CD4-positive, alpha-beta T cell treated with Interleukin-4 for 4 hours (primary cell): ENCODE measurements at regions not wholly inside any gene's neighbourhood (a gene's known extent, or its start where the extent isn't known, plus 50 kb on each side); places are given as distances from the start of the nearest gene placed in this dataset.
"Not testable (repeated sequence)": the region's sequence is repeated elsewhere in the genome, so short reads cannot be mapped to it uniquely, and the experiment has no call there.

ENCODE experiments used
- DNase-seq: peaks from one replicate; pipeline ENCODE4 v3.0.0-alpha.2; 2020

GRCh38 chrX:137195296-137195695, 161.5 kb upstream of the GPR101 start:
- no peak for DNase-seq

GRCh38 chrX:137194164-137194563, 160.4 kb upstream of the GPR101 start:
- peak; percentile 6 for DNase-seq

DNA sequence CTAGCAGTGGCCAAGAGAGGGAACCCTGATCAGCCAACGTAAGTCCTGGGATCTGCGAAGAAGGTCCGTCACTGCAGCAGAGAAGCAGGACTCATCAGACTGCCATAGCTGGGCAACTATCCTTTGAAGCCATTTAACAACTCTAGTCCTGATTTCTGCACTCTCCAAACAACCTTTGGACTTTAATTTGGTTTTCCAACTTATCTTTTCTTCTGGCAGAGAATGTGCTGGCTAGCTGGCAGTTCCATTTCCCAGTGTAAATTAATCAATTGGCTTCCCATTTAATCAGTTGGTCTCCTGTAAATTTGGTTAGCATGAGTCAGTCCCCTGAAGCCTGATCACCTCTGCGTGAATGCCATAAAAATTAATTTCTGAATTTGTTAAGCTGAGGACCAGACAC, 153.7 kb upstream of the GPR101 start:
- no peak for DNase-seq

- no peak for DNase-seq
Observed at GRCh38 chrX:137178392-137178791, 144.6 kb upstream of the GPR101 start.

DNA sequence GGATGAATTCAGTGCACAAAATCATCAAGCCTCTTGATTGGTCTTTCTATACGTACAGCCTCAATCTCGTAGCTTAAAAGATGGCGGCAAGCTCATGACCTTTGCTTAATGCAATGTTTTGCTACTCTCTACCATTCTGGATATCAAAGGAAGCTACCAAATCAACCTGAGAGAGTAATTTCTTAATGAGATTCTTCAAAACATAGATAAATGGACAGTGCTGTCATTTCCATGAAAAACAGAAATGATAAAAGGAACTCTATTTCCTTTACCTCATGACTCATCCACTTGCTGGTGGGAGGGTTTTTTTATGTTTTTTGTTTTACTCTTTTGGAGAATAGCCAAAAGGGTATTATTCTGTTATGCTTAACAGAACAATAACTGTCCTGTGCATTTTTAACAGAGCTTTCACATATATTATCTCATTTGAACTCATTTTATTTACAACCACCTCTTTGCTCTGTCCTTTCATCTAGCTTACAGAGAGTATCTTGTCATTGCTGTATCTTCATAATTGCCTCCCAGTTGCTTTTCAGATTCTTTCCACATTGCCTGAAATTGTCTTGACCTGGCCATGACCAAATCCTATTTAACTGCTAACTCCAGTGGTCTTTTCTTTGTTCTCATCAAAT, 138.6 kb upstream of the GPR101 start:
- no peak for DNase-seq

DNA sequence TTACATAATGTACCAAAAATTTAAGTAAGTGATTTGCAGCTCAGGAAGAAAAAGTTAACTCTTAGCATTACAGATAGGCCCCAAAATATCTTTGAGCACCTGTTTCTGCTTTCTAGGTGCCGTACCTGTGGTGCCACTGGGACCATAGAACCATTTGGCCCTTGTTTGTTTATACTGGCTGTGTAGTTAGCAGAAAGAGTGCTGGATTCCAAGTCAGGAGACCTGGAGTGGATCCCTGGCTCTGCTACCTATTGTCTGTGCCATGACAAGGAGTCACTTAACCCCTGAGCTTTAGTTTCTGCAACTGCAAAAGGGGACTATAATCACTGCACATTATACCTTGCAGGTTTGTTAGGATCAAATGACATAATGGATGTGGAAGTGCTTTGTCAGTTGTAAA, 137.8 kb upstream of the GPR101 start:
- DNase-seq = no peak

GRCh38 chrX:137166591-137166990, 132.8 kb upstream of the GPR101 start:
- no peak for DNase-seq

- no peak for DNase-seq
Observed at GRCh38 chrX:137164329-137164728, 130.5 kb upstream of the GPR101 start.

DNA sequence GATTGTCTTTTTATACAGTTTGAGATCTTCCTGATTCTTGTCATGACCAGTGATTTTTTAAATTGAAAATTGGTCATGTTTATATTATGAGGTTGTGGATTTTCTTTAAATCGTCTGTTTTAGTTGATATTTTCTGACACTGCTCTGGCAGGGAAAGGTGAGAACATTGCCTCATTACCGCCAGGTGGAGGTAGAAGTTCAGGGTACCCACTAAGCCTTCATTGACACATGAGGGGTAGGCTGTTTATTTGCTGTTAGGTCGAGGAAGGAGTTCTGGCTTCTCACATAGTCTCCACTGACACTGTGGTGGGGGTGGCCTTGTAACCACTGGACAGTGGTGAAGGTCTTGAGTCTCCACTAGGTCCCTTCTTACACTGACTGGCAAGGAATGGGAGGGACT, 117.6 kb upstream of the GPR101 start:
- DNase-seq = no peak

- DNase-seq = no peak
Observed at GRCh38 chrX:137143864-137144263, 110.1 kb upstream of the GPR101 start.

GRCh38 chrX:137122651-137123050, 88.9 kb upstream of the GPR101 start:
- not testable (repeated sequence) for DNase-seq

DNA sequence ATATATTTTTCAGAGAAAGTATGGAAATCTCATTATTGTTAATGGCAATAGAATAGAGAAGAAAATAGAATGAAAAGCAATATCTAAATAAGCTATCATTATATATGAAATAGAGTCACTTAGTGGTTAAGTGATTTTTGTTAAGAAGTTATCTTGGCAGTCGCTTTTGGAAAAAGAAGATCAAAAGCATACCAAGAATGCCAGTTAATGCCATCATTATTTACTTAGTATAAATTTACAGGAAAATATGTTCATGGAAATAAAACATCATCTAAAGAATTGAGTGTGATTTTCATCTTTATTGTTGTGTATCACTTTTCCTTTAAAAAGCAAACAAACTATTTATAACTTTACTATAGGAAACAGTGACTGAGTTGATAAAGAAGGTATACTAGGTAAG, 85.3 kb upstream of the GPR101 start:
- no peak for DNase-seq

GRCh38 chrX:137118536-137118935, 84.7 kb upstream of the GPR101 start:
- DNase-seq = no peak

- no peak for DNase-seq
Observed at GRCh38 chrX:137118136-137118535, 84.3 kb upstream of the GPR101 start.

DNA sequence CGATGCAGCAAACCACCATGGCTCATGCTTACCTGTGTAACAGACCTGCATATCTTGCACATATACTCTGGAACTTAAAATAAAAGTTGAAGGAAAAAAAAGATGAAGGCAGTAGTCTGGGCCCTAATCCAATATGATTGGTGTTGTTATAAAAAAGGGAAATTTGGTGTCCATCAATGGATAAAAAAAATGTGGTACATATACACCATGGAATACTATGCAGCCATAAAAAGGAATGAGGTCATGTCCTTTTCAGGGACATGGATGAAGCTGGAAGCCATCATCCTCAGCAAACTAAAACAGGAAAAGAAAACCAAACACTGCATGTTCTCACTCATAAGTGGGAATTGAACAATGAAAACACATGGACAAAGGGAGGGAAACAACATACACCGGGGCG, 74.1 kb upstream of the GPR101 start:
- not testable (repeated sequence) for DNase-seq

DNA sequence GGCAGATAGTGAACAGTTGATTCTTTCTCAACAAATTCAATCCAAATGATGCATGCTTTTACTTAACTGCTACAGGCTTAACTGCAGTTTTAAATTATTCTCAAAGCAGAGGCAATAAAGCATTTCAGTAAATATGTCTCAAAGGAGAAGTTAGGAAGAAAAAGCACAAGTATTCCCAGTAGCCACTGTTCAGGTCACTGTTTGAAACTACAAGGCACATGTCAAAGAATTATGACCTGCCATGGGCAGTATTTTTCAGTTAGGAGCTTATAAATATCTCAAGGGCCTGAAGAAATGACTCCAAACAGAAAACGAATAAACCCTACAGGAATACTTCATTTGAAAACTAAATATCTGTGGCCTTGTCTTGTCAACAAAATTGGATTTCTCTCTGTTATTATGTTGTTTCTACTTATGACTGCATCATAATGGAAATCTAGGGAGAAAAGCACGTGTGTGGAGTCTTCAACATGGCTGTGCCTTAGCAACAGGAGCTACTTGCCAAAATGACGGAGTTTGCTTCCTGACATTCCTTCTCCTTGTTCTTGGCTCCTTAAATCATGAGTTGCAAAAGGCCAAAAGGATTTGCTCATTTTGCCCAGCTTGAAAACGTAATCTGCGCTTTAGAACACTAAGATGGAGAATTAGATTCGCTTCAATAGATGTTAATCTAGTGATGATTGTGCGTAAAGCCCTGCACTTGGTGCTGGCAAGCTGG, 67.6 kb upstream of the GPR101 start:
- no peak for DNase-seq
